Neural crest cell (in vitro differentiated cells): ENCODE measurements at regions not wholly inside any gene's neighbourhood (a gene's known extent, or its start where the extent isn't known, plus 50 kb on each side); places are given as distances from the start of the nearest gene placed in this dataset.
A peak's percentile ranks its signal among the peaks of the same experiment; 100 is the strongest.

ENCODE experiments used
- DNase-seq: peaks from one replicate; pipeline ENCODE4 v3.0.0; 2021; ENCODE audit warnings: low read depth, mixed read lengths, low spot score
- H3K27ac Mint-ChIP-seq: one replicate; pipeline ENCODE4 v1.8.0; 2021; ENCODE audit warnings: mild to moderate bottlenecking, mixed read lengths; ENCODE audit not compliant: unreplicated experiment
- H3K27me3 Mint-ChIP-seq: 2 replicates; pipeline ENCODE4 v1.8.0; 2021; ENCODE audit warnings: low read depth, mild to moderate bottlenecking, mixed read lengths
- H3K36me3 Mint-ChIP-seq: 2 replicates; pipeline ENCODE4 v1.8.0; 2021; ENCODE audit warnings: low read depth, mild to moderate bottlenecking, mixed read lengths
- H3K4me1 Mint-ChIP-seq: 2 replicates; pipeline ENCODE4 v1.8.0; 2021; ENCODE audit warnings: mixed read lengths
- H3K4me3 Mint-ChIP-seq: one replicate; pipeline ENCODE4 v1.8.0; 2021; ENCODE audit warnings: mild to moderate bottlenecking, mixed read lengths
- H3K9me3 Mint-ChIP-seq: 2 replicates; pipeline ENCODE4 v1.8.0; 2021; ENCODE audit warnings: mixed read lengths
- CTCF ChIP-seq: fragments of 200-600 bp; sonication (generic); conservative IDR thresholded peaks from 2 replicates; pipeline ENCODE4 v1.5.0; 2021; ENCODE audit warnings: antibody characterized with exemption, mild to moderate bottlenecking

GRCh38 chr6:74674377-74674776, 531.5 kb downstream of the COL12A1 start:
- Mint-ChIP-seq H3K4me1 (no peaks in the 10 kb centered on the region), H3K27me3 (no peaks in the 10 kb centered on the region), H3K4me3 (no peak overlapping the region), H3K9me3 (no peaks in the 10 kb centered on the region), H3K36me3 (no peaks in the 10 kb centered on the region), H3K27ac (no peak overlapping the region)
- no peak for TF ChIP-seq CTCF
- DNase-seq = no peak

GRCh38 chr6:74671558-74672025, 534.3 kb downstream of the COL12A1 start:
- Mint-ChIP-seq H3K4me3 (no peak overlapping the region), H3K9me3 (peaks cover 8% of the 10 kb centered on the region), H3K27ac (no peak overlapping the region), H3K36me3 (peaks cover 2% of the 10 kb centered on the region), H3K27me3 (no peaks in the 10 kb centered on the region), H3K4me1 (no peaks in the 10 kb centered on the region)
- TF ChIP-seq CTCF = no peak
- no peak for DNase-seq

- no peaks in the 10 kb centered on the region for H3K9me3 Mint-ChIP-seq
- H3K4me1 Mint-ChIP-seq = peaks cover 19% of the 10 kb centered on the region
- no peak overlapping the region for H3K27ac Mint-ChIP-seq
- no peak overlapping the region for H3K4me3 Mint-ChIP-seq
- H3K27me3 Mint-ChIP-seq = no peaks in the 10 kb centered on the region
- no peaks in the 10 kb centered on the region for H3K36me3 Mint-ChIP-seq
- DNase-seq = no peak
- no peak for TF ChIP-seq CTCF
These were observed 547.5 kb downstream of the COL12A1 start for GRCh38 chr6:74658391-74658790.

- Mint-ChIP-seq H3K36me3 (no peaks in the 10 kb centered on the region), H3K27ac (no peak overlapping the region), H3K4me1 (peaks cover 19% of the 10 kb centered on the region), H3K27me3 (no peaks in the 10 kb centered on the region), H3K4me3 (no peak overlapping the region), H3K9me3 (no peaks in the 10 kb centered on the region)
- DNase-seq = no peak
- TF ChIP-seq CTCF = no peak
These were observed 547.9 kb downstream of the COL12A1 start for GRCh38 chr6:74657931-74658330.

- H3K27ac Mint-ChIP-seq = peak overlapping the region; percentile 68
- DNase-seq = no peak
- peaks cover 19% of the 10 kb centered on the region for H3K4me1 Mint-ChIP-seq
- H3K9me3 Mint-ChIP-seq = no peaks in the 10 kb centered on the region
- no peak overlapping the region for H3K4me3 Mint-ChIP-seq
- no peak for TF ChIP-seq CTCF
- H3K36me3 Mint-ChIP-seq = no peaks in the 10 kb centered on the region
- H3K27me3 Mint-ChIP-seq = no peaks in the 10 kb centered on the region
These were observed 548.8 kb downstream of the COL12A1 start for GRCh38 chr6:74657011-74657410.

GRCh38 chr6:74656453-74656852, 549.4 kb downstream of the COL12A1 start:
- no peaks in the 10 kb centered on the region for H3K27me3 Mint-ChIP-seq
- DNase-seq = no peak
- no peaks in the 10 kb centered on the region for H3K9me3 Mint-ChIP-seq
- H3K27ac Mint-ChIP-seq = no peak overlapping the region
- H3K4me3 Mint-ChIP-seq = no peak overlapping the region
- no peak for TF ChIP-seq CTCF
- peaks cover 19% of the 10 kb centered on the region for H3K4me1 Mint-ChIP-seq
- H3K36me3 Mint-ChIP-seq = no peaks in the 10 kb centered on the region
